Medulla oblongata (tissue), 1 donor: ENCODE measurements at regions not wholly inside any gene's neighbourhood (a gene's known extent, or its start where the extent isn't known, plus 50 kb on each side); places are given as distances from the start of the nearest gene placed in this dataset.

Source experiments
- DNase-seq: peaks from one replicate; pipeline ENCODE4 v3.0.0-alpha.2; 2015; ENCODE audit errors: extremely low spot score

- DNase-seq = no peak
These were observed 147.0 kb upstream of the PTPRK start for GRCh38 chr6:128667339-128667858.

- DNase-seq = no peak
These were observed 146.0 kb upstream of the PTPRK start for GRCh38 chr6:128666405-128666804.

DNA sequence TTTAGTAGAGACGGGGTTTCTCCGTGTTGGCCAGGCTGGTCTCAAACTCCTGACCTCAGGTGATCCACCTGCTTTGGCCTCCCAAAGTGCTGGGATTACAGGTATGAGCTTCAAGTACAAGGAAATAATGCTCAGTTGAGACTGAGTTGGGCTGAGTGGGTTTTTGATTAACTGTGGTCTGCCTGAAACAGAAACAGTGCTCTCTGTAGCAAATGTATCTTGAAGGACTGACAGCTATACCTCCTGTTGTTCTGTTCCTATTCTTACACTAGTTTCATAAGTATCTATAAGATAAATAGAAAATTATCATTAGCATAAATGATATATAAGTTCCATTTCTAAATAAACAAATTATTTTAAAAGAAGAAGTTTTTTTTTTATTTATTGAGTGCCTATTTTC is 142.8 kb upstream of the PTPRK start:
- DNase-seq = no peak

GRCh38 chr6:128659878-128660622 is 139.7 kb upstream of the PTPRK start:
- DNase-seq = no peak

DNA sequence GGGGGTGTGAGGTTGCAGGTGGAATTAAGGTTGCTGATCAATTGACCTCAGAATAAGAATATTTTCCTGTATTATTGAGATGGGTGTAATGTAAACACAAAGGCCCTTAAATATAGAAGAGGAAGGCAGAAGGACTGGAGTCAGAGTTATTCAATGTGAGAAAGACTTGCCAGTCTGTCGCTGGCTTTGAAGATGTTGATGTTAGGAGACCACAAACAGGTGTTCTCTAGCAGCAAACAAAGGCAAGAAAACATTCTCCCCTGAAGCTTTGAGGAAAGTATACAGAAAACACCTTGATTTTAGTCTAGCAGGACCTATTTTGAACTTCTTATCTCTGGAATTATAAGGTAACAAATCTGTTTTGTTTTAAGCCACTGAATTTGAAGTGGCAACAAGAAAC is 138.9 kb upstream of the PTPRK start:
- DNase-seq = no peak

DNA sequence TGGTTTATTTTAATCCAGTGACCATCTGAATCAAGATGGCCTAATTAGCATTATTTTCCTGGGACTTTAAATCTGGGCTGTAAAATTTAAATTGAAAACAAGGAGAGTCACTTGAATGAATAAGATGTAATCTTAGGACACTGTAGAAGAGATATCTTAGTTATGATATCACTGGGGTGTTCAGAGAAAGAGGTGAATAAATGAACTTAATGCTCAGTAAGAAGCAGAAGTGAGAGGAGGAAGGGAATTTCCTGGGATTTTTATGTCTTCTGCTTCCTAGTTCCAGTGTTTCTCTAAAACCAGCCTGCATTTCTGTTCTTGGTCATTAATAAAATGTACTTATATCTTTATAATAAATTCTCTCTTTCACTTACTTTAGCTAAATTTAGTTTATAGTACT is 136.8 kb upstream of the PTPRK start:
- DNase-seq = no peak

DNA sequence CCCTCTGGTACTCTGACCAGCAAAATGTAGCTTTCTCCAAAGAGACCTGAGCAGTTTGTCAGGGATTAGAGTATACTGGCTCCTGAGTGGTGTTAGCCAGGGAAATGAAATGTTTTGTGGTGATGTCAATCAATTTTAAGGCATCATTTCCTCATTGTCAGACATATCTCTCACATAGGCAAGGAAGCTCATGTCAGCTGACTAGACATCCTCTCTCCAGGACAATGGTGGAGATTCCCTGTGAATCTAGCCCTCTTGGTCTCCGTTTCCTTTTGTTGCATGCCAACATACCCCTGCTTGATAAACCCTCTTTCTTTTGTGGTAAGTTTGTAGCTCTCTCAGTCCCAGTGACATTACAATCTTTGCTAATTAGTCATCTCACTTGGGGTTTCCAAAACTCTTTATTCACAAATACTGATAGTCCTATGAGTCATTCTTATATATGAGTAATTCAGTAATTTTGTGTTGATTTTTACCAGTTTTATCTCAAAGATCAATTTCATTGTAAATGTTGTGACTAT is 135.6 kb upstream of the PTPRK start:
- DNase-seq = no peak

DNA sequence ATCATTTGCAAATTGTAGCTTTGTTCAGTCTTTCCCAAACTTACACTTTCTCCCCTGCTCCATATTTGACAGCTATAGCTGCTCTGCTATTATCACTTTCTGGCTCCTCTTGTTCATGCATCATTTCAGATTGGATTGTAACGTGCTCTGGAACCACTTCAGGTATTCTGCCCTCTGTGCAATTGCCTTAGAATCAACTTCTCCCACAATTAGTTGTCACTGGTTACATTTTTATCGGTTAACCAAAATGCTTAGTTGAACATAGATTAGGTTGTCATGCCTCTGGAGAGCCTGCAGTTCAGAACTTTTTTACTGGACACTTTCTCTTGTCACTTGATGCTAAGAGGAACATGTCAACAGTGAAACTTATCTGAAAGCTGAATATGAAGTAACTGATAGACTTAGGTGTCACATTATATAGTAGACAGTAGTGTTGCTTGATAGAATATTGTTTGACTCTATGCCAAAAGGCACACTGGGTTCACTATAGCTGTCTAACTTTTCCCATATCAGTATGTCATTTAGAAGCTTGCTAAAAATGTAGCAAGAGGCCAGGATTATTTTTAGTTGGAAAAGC is 127.7 kb upstream of the PTPRK start:
- no peak for DNase-seq

DNA sequence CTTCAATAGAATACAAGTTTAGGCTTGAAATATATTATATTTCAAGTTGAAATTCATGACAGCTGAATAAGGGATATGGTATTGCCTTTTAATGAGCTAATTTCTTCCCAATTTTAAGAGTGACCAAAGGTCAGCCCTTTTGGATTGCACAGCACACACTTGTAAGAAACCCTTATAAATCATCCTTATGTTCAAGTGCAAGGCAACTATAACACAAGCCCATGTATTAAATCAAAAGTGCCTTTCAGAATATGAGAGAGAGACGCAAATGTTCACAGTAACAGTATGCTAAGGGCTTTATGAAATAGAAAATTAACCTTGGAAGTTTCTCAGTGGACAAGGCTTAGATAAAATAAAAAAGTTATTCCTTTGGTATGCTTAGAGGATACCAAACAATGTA is 121.7 kb upstream of the PTPRK start:
- DNase-seq = no peak

GRCh38 chr6:128641703-128642102 is 121.3 kb upstream of the PTPRK start:
- DNase-seq = no peak

GRCh38 chr6:128638817-128639216 is 118.4 kb upstream of the PTPRK start:
- no peak for DNase-seq

GRCh38 chr6:128635219-128635618 is 114.8 kb upstream of the PTPRK start:
- DNase-seq = no peak

GRCh38 chr6:128632131-128632530 is 111.7 kb upstream of the PTPRK start:
- DNase-seq = no peak

- no peak for DNase-seq
These were observed 110.6 kb upstream of the PTPRK start for GRCh38 chr6:128631031-128631430.

- DNase-seq = no peak
These were observed 109.8 kb upstream of the PTPRK start for GRCh38 chr6:128630213-128630612.

DNA sequence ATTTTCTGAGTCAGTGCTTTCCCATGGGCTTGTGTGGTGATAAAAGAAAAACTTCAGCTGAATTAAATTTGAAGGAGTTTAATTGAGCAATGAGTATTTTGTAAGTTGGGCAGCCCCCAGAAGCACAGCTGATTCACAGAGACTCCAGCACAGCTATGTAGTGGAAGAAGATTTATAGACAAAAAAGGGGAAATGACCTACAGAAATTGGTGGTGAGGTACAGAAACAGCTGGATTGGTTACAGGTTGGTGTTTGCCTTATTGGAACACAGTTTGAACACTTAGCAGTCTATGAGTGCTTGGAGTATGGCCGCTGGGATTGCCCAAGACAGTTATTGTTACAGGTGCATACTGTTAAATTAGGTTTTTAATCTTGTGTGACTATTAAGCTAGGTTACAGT is 96.9 kb upstream of the PTPRK start:
- no peak for DNase-seq

- no peak for DNase-seq
These were observed 95.9 kb upstream of the PTPRK start for GRCh38 chr6:128616342-128616741.

DNA sequence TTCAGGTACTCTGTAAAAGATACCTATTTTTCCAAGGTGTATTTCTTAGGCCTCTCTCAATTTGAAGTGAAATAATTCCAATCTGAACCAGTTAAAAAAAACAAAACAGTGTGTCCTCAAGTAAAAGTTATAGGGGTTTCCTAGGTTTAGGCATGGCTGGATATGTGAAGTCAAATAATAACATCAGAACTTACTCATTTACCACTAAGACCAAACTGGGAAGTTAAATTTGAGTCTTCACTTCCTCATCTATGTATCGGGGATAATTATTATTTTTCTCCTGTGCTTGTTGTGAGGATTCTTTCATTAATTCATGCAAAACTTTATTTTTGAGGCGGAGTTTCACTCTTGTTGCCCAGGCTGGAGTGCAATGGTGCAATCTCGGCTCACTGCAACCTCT is 86.2 kb upstream of the PTPRK start:
- DNase-seq = no peak

- no peak for DNase-seq
These were observed 85.6 kb upstream of the PTPRK start for GRCh38 chr6:128605961-128606360.

GRCh38 chr6:128601060-128601459 is 80.7 kb upstream of the PTPRK start:
- no peak for DNase-seq

GRCh38 chr6:128600397-128600951 is 80.1 kb upstream of the PTPRK start:
- DNase-seq = no peak

DNA sequence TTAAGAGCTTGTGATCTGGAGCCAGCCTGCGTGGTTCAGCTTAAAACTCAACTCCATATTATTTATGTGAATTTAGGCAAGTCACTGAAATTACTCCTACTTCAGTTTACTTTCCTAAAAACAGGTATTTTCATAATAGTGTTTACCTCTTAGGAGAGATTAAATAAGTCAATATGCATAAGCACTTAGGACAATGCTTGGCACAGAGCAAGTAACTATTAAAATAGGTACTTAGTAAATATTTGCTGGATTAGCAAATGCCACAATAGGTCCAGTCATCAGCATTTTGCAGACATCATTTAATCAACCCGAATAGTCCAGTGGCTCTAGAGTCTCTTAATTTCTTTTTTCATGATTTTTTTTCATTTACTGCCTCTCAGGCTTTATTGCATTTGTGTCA is 78.6 kb upstream of the PTPRK start:
- DNase-seq = no peak

DNA sequence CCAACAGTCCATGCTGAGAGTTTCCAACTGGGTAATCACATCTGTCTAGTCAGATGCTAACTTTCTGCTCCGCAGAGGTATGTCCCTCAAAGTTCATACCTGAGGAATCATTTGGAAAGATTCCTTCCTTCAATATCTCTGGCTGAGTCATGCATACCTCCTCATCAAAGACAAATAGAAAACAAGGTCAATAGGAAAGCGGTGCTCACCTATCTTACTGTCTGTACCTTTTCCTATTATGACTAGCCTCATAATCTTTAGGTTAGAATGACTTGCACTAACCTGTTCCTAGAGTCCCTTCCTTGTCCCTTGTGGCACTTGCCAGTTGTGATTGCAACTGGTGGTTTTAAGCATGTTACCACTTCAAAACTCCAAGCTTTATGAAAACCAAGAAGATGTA is 78.2 kb upstream of the PTPRK start:
- no peak for DNase-seq
